Ovary (tissue), 7 donors: ENCODE measurements at regions not wholly inside any gene's neighbourhood (a gene's known extent, or its start where the extent isn't known, plus 50 kb on each side); places are given as distances from the start of the nearest gene placed in this dataset.

Experiments used
- DNase-seq, 5 donors: peaks; one replicate each; pipeline ENCODE4 v3.0.0-alpha.2; 2019 to 2020
- H3K27ac ChIP-seq, 2 donors: fragments of 200-600 bp; one replicate each; pipeline versions ENCODE4 v1.5.1 to v1.8.0; 2019 to 2022
- H3K27me3 ChIP-seq: fragments of 200-600 bp; one replicate; pipeline ENCODE4 v1.8.0; 2022
- H3K36me3 ChIP-seq: fragments of 200-600 bp; sonication (generic); one replicate; pipeline ENCODE4 v1.5.1; 2019
- H3K4me1 ChIP-seq: one replicate; pipeline ENCODE4 v1.8.1; 2013; ENCODE audit warnings: mild to moderate bottlenecking, moderate library complexity; ENCODE audit not compliant: insufficient read depth
- H3K4me3 ChIP-seq: fragments of 200-600 bp; sonication (generic); one replicate; pipeline ENCODE4 v1.5.1; 2017
- H3K9me3 ChIP-seq, 2 donors: fragments of 200-600 bp in 1 of 2; sonication (generic) in 1 of 2; one replicate each; pipeline versions ENCODE4 v1.5.1 to v1.8.1; 2013 to 2019; ENCODE audit warnings: mild to moderate bottlenecking in 1 of 2, moderate library complexity in 1 of 2
- EP300 ChIP-seq: sonication (generic); formaldehyde crosslinking; IDR thresholded peaks from one replicate; pipeline ENCODE4 v1.6.1; 2017; ENCODE audit warnings: antibody characterized with exemption
- POLR2A ChIP-seq: fragments of 450-650 bp; IDR thresholded peaks from one replicate; pipeline ENCODE4 v1.6.1; 2017; ENCODE audit warnings: antibody characterized with exemption, mild to moderate bottlenecking, moderate library complexity
- WGBS, 3 donors: extraction: QIAGEN DNeasy Blood & Tissue Kit in 1 of 3; methylation state at CpG; one replicate each; pipeline versions ENCODE4 v1.1.5 to v1.1.7; 2013 to 2017; 5-methylcytosine and 5-hydroxymethylcytosine counted together
- intact Hi-C, 4 donors: fragments of 100-400 bp; cut with DNase I; formaldehyde crosslinking; loops; one replicate each; pipeline versions ENCODE4 v1.11.0 to v1.15.1; 2022 to 2023
- TF ChIP-seq, protein P1 (sequence below), 3 donors: fragments of 450-650 bp in 2 of 3; fragments of 200-600 bp in 1 of 3; IDR thresholded peaks; one replicate each; pipeline versions ENCODE4 v1.5.1 to v1.8.0; 2016 to 2022; ENCODE audit warnings: antibody characterized with exemption in 3 of 3, mild to moderate bottlenecking in 1 of 3
- donor health status: DM: no; HTN: no; CAD: no; lungs with moderate emphysema.
- donor health status: DM: no; HTN: no; CAD: no.
- donor health status: Bipolar disorder and iron deficiency.
- donor health status: DM: no; HTN: no; CAD: no.
- donor health status: DM: yes; HTN: yes; CAD: no.

DNA sequence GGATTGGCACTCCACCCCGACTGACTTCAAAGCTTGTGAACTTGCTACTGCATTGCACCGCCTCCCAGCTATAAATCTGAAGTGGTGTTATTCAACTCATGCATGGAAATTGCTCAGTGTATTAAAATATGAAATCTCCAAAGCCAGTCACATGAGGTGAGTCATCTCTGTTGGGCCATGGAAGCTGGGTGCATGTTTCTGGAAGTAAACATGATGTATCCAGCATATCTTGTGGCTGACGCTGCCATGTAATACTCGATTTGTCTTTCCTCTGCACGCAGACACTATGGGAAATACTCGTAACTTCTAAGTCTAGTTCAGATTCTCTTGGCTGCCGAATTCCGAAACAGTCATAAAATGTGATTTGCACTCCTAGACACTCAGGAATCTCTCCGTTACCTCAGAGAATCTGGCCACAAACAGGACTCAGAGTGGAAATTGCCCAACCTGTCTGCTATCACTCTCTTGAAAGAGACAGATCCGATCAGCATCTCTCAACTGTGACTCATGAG, 154.9 kb upstream of the MPPED2 start:
- H3K27ac ChIP-seq: no peak overlapping the region
- TF ChIP-seq POLR2A: no peak
- TF ChIP-seq, protein P1, sequence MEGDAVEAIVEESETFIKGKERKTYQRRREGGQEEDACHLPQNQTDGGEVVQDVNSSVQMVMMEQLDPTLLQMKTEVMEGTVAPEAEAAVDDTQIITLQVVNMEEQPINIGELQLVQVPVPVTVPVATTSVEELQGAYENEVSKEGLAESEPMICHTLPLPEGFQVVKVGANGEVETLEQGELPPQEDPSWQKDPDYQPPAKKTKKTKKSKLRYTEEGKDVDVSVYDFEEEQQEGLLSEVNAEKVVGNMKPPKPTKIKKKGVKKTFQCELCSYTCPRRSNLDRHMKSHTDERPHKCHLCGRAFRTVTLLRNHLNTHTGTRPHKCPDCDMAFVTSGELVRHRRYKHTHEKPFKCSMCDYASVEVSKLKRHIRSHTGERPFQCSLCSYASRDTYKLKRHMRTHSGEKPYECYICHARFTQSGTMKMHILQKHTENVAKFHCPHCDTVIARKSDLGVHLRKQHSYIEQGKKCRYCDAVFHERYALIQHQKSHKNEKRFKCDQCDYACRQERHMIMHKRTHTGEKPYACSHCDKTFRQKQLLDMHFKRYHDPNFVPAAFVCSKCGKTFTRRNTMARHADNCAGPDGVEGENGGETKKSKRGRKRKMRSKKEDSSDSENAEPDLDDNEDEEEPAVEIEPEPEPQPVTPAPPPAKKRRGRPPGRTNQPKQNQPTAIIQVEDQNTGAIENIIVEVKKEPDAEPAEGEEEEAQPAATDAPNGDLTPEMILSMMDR (IDR thresholded peaks at IDR 0.05): no peak
- TF ChIP-seq EP300: no peak

DNA sequence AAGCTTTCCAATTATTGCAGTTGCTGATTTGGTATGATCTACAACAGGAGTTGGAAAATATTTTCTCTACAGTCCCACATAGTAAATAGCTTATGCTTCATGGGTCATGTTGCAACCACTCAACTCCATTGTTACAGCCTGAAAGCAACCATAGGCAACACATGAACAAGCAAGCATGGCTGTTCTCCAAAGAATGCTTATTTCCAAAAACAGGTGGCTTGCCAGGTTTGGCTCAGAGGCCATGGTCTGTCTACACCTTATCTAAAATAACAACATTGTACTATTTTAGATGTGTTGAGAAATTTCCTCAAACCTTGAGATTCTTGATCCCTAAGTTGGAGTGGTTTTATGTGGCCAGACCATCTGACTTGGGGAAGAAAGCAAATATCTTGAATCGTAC, 153.9 kb upstream of the MPPED2 start:
- 15 to 21% (median 15%) methylated on average over 1 of the region's 1 CpG for WGBS, 3 donors
- DNase-seq: no peak
- TF ChIP-seq POLR2A (no peak), EP300 (no peak)
- TF ChIP-seq, protein P1 (IDR thresholded peaks at IDR 0.05): no peak
- Histone ChIP-seq H3K9me3 (no peaks in the 10 kb centered on the region), H3K4me3 (no peak overlapping the region), H3K27me3 (no peaks in the 10 kb centered on the region), H3K4me1 (no peaks in the 10 kb centered on the region), H3K27ac (no peak overlapping the region), H3K36me3 (no peaks in the 10 kb centered on the region)
- intact Hi-C loops: no loop called here

More for the DNA sequence above, 154.9 kb upstream of the MPPED2 start:
- Histone ChIP-seq H3K4me3 (no peak overlapping the region), H3K9me3 (no peaks in the 10 kb centered on the region), H3K36me3 (no peaks in the 10 kb centered on the region), H3K4me1 (no peaks in the 10 kb centered on the region), H3K27me3 (no peaks in the 10 kb centered on the region)
- DNase-seq: no peak
- 39 to 63% (median 60%) methylated on average over 10 of the region's 10 CpGs for WGBS, 3 donors
- intact Hi-C loops: no loop called here

DNA sequence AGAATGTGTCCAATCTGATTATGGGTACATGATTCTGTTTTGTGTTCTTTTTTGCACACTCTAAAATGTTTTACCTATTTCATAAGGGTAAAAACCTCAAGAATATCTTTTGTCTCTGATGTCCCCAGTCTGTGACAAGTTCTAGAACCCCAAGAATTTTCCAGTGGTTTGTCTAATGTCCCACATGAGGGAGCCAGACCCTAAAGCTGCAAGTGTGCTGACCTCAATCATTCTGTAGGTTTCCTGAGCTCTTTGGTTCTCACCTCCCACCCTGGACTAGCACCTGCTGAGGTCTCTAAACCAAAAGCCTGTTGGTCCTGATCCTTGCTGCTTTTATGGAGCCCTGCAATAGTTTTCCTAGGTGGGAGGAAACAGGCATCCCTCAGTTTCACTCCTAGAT, 149.8 kb upstream of the MPPED2 start:
- no peak for DNase-seq
- no peaks in the 10 kb centered on the region for H3K4me1 ChIP-seq
- H3K27ac ChIP-seq: no peak overlapping the region
- no peaks in the 10 kb centered on the region for H3K36me3 ChIP-seq
- intact Hi-C loops: no loop called here
- no peaks in the 10 kb centered on the region for H3K9me3 ChIP-seq
- TF ChIP-seq, protein P1 (IDR thresholded peaks at IDR 0.05): no peak
- no peak for TF ChIP-seq EP300
- no peak for TF ChIP-seq POLR2A
- H3K4me3 ChIP-seq: no peak overlapping the region
- H3K27me3 ChIP-seq: no peaks in the 10 kb centered on the region

- Histone ChIP-seq H3K27ac (no peak overlapping the region), H3K4me3 (no peak overlapping the region), H3K4me1 (no peaks in the 10 kb centered on the region), H3K9me3 (no peaks in the 10 kb centered on the region), H3K27me3 (no peaks in the 10 kb centered on the region), H3K36me3 (no peaks in the 10 kb centered on the region)
- intact Hi-C loops: no loop called here
- TF ChIP-seq POLR2A (no peak), EP300 (no peak)
- TF ChIP-seq, protein P1 (IDR thresholded peaks at IDR 0.05): no peak
- 36 to 78% (median 57%) methylated on average over 1 of the region's 1 CpG for WGBS, 3 donors
- DNase-seq: no peak
These were observed 147.6 kb upstream of the MPPED2 start for GRCh38 chr11:30733748-30734147.
